Mesendoderm (in vitro differentiated cells): ENCODE measurements at regions not wholly inside any gene's neighbourhood (a gene's known extent, or its start where the extent isn't known, plus 50 kb on each side); places are given as distances from the start of the nearest gene placed in this dataset.
"Not testable (repeated sequence)": the region's sequence is repeated elsewhere in the genome, so short reads cannot be mapped to it uniquely, and the experiment has no call there.

ENCODE experiments used
- DNase-seq: peaks from one replicate; pipeline ENCODE4 v3.0.0; 2013
- H2AK5ac ChIP-seq: 2 replicates; pipeline ENCODE4 v1.6.1; 2013; ENCODE audit warnings: low read length, inconsistent platforms
- H2BK120ac ChIP-seq: 2 replicates; pipeline ENCODE4 v1.6.1; 2013; ENCODE audit warnings: low read depth, mild to moderate bottlenecking, low read length, moderate library complexity, mixed read lengths
- H2BK15ac ChIP-seq: replicated peaks from 2 replicates; pipeline ENCODE4 v1.6.1; 2013; ENCODE audit warnings: low read depth, mild to moderate bottlenecking, moderate library complexity
- H2BK5ac ChIP-seq: 2 replicates; pipeline ENCODE4 v1.6.1; 2013; ENCODE audit warnings: low read length, inconsistent platforms
- H3K18ac ChIP-seq: 2 replicates; pipeline ENCODE4 v1.6.1; 2013; ENCODE audit warnings: mild to moderate bottlenecking, low read length, mixed read lengths
- H3K23ac ChIP-seq: one replicate; pipeline ENCODE4 v1.6.1; 2013; ENCODE audit warnings: low read length
- H3K27ac ChIP-seq: 2 replicates; pipeline ENCODE4 v1.5.1; 2013; ENCODE audit warnings: low read depth, mild to moderate bottlenecking, inconsistent platforms, low read length, moderate library complexity
- H3K27me3 ChIP-seq: 2 replicates; pipeline ENCODE4 v1.6.1; 2013; ENCODE audit warnings: low read length, control low read depth, mild to moderate bottlenecking, inconsistent platforms; ENCODE audit not compliant: insufficient read depth, poor library complexity
- H3K36me3 ChIP-seq: 2 replicates; pipeline ENCODE4 v1.6.1; 2013; ENCODE audit warnings: low read length, inconsistent platforms; ENCODE audit not compliant: control insufficient read depth, insufficient read depth
- H3K4ac ChIP-seq: one replicate; pipeline ENCODE4 v1.6.1; 2013; ENCODE audit warnings: low read depth, mild to moderate bottlenecking, low read length, moderate library complexity
- H3K4me1 ChIP-seq: 2 replicates; pipeline ENCODE4 v1.6.1; 2013; ENCODE audit warnings: low read depth, low read length, inconsistent platforms; ENCODE audit not compliant: control insufficient read depth
- H3K4me2 ChIP-seq: 2 replicates; pipeline ENCODE4 v1.6.1; 2013; ENCODE audit warnings: low read length
- H3K4me3 ChIP-seq: 2 replicates; pipeline ENCODE4 v1.5.1; 2013; ENCODE audit warnings: mild to moderate bottlenecking, low read length
- H3K56ac ChIP-seq: one replicate; pipeline ENCODE4 v1.6.1; 2013; ENCODE audit warnings: low read length
- H3K79me1 ChIP-seq: 2 replicates; pipeline ENCODE4 v1.6.1; 2013; ENCODE audit warnings: low read length, inconsistent platforms
- H3K79me2 ChIP-seq: 2 replicates; pipeline ENCODE4 v1.6.1; 2013; ENCODE audit warnings: mild to moderate bottlenecking, low read length; ENCODE audit not compliant: control insufficient read depth, insufficient read depth
- H3K9ac ChIP-seq: 2 replicates; pipeline ENCODE4 v1.6.1; 2013; ENCODE audit warnings: low read length, inconsistent platforms
- H4K5ac ChIP-seq: one replicate; pipeline ENCODE4 v1.6.1; 2013; ENCODE audit warnings: low read length
- H4K8ac ChIP-seq: one replicate; pipeline ENCODE4 v1.6.1; 2013; ENCODE audit warnings: low read depth, mild to moderate bottlenecking, control low read depth, low read length, moderate library complexity
- WGBS: extraction: QIAGEN DNeasy Blood & Tissue Kit; methylation state at CpG from one replicate; pipeline ENCODE4 v1.1.7; 2013; ENCODE audit warnings: low lambda C conversion rate, missing lambda C conversion rate; ENCODE audit not compliant: insufficient coverage; ENCODE audit errors: extremely low coverage; 5-methylcytosine and 5-hydroxymethylcytosine counted together

- no peak overlapping the region for H3K23ac ChIP-seq
- no peak overlapping the region for H2BK120ac ChIP-seq
- H3K36me3 ChIP-seq, result no peaks in the 10 kb centered on the region
- H3K18ac ChIP-seq, result no peak overlapping the region
- H3K4me2 ChIP-seq, result no peak overlapping the region
- no peaks in the 10 kb centered on the region for H3K4me1 ChIP-seq
- no peak overlapping the region for H3K9ac ChIP-seq
- no peak for DNase-seq
- no peak overlapping the region for H3K4me3 ChIP-seq
- H3K27me3 ChIP-seq, result no peaks in the 10 kb centered on the region
- no peak overlapping the region for H2AK5ac ChIP-seq
- no peaks in the 10 kb centered on the region for H3K79me2 ChIP-seq
- H3K56ac ChIP-seq, result no peak overlapping the region
- H3K79me1 ChIP-seq, result no peaks in the 10 kb centered on the region
- H2BK15ac ChIP-seq, result no peak overlapping the region
- WGBS, result no CpG with 5 or more reads among the region's 2 CpGs
- no peak overlapping the region for H4K8ac ChIP-seq
- no peak overlapping the region for H3K27ac ChIP-seq
- H2BK5ac ChIP-seq, result no peak overlapping the region
- H3K4ac ChIP-seq, result no peak overlapping the region
- H4K5ac ChIP-seq, result no peak overlapping the region
Measured at GRCh38 chr3:40754994-40755393, 230.2 kb downstream of the ZNF621 start.

- no peak overlapping the region for H4K5ac ChIP-seq
- H3K18ac ChIP-seq, result no peak overlapping the region
Measured at GRCh38 chr3:40756500-40756899, 231.7 kb downstream of the ZNF621 start.

GRCh38 chr3:40762771-40763170 lies 238.0 kb downstream of the ZNF621 start:
- WGBS, result no CpG with 5 or more reads among the region's 1 CpG
- not testable (repeated sequence) for H3K56ac ChIP-seq

More at GRCh38 chr3:40756500-40756899, 231.7 kb downstream of the ZNF621 start:
- Histone ChIP-seq H3K79me1 (no peaks in the 10 kb centered on the region), H2BK15ac (no peak overlapping the region), H3K27ac (no peak overlapping the region), H3K9ac (no peak overlapping the region), H3K56ac (no peak overlapping the region), H2BK5ac (no peak overlapping the region), H3K4ac (no peak overlapping the region), H3K27me3 (no peaks in the 10 kb centered on the region), H3K79me2 (no peaks in the 10 kb centered on the region), H2BK120ac (no peak overlapping the region), H3K23ac (no peak overlapping the region), H2AK5ac (no peak overlapping the region), H4K8ac (no peak overlapping the region), H3K4me1 (no peaks in the 10 kb centered on the region), H3K4me3 (no peak overlapping the region), H3K4me2 (no peak overlapping the region), H3K36me3 (no peaks in the 10 kb centered on the region)
- no CpG with 5 or more reads among the region's 1 CpG for WGBS
- no peak for DNase-seq

DNA sequence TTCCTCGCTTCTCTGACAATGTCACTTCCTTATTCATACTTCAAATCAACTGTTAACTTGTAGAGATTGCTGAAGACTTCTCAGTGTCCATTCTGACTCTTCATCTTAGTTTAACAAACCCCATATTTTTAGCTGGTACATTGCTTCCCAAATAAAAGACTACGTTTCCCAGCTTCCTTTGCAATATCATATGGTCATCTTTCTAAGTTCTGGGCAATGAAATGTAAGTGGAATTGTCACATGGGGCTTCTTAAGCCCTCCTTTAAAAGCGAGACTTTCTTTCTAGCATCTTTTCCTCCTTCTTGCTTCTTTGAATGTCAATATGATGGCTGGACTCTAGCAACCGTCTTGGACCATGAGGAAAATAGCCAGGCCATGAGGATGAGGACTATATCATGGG lies 239.0 kb downstream of the ZNF621 start:
- Histone ChIP-seq H3K4me3 (no peak overlapping the region), H3K36me3 (no peaks in the 10 kb centered on the region), H3K4me2 (no peak overlapping the region), H2BK5ac (no peak overlapping the region), H2BK120ac (no peak overlapping the region), H3K23ac (no peak overlapping the region), H2AK5ac (no peak overlapping the region), H3K56ac (no peak overlapping the region), H2BK15ac (no peak overlapping the region), H4K8ac (no peak overlapping the region), H3K4ac (no peak overlapping the region), H4K5ac (no peak overlapping the region), H3K79me2 (no peaks in the 10 kb centered on the region), H3K18ac (no peak overlapping the region), H3K4me1 (no peaks in the 10 kb centered on the region), H3K9ac (no peak overlapping the region), H3K27ac (no peak overlapping the region), H3K27me3 (no peaks in the 10 kb centered on the region), H3K79me1 (no peaks in the 10 kb centered on the region)
- no peak for DNase-seq
- WGBS, result no CpG with 5 or more reads among the region's 4 CpGs

More at GRCh38 chr3:40762771-40763170, 238.0 kb downstream of the ZNF621 start:
- not testable (repeated sequence) for H2BK15ac ChIP-seq, H3K36me3 ChIP-seq, DNase-seq, H3K4me2 ChIP-seq, H3K4me3 ChIP-seq, H2BK120ac ChIP-seq, H2AK5ac ChIP-seq, H3K9ac ChIP-seq, H4K8ac ChIP-seq, H3K4ac ChIP-seq, H3K18ac ChIP-seq, H3K79me2 ChIP-seq, H3K4me1 ChIP-seq, H2BK5ac ChIP-seq, H3K27ac ChIP-seq, H4K5ac ChIP-seq, H3K79me1 ChIP-seq, H3K23ac ChIP-seq, H3K27me3 ChIP-seq

DNA sequence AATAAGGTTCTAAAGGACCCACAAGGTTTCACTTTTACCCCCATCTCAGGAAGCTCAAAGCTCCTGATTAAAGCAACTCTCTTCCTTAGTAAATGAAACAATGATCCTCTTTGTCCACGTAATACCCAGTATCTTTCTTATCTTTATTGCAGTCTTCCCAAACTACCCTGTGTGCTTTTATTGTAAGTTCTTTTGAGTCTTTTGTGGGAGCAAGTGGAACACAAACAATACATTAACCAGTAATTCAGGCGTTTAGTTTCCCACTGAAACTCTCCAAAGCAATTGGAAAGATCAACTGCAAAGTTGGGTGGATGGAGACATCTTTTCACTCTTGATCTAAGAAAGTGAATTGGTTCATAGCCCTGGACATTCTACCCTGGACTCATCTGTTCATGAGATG lies 240.0 kb downstream of the ZNF621 start:
- Histone ChIP-seq H3K4me3 (no peak overlapping the region), H3K4ac (no peak overlapping the region), H3K4me2 (no peak overlapping the region), H2BK5ac (no peak overlapping the region), H3K79me2 (no peaks in the 10 kb centered on the region), H2BK15ac (no peak overlapping the region), H3K23ac (no peak overlapping the region), H3K56ac (no peak overlapping the region), H3K18ac (no peak overlapping the region), H3K36me3 (no peaks in the 10 kb centered on the region), H2AK5ac (no peak overlapping the region), H4K5ac (no peak overlapping the region), H4K8ac (no peak overlapping the region), H3K9ac (no peak overlapping the region), H3K27ac (no peak overlapping the region), H3K27me3 (no peaks in the 10 kb centered on the region), H2BK120ac (no peak overlapping the region), H3K4me1 (no peaks in the 10 kb centered on the region), H3K79me1 (no peaks in the 10 kb centered on the region)
- DNase-seq, result no peak
- WGBS, result no CpG with 5 or more reads among the region's 2 CpGs

GRCh38 chr3:40765884-40766283 lies 241.1 kb downstream of the ZNF621 start:
- H3K27me3 ChIP-seq, result no peaks in the 10 kb centered on the region
- H2BK15ac ChIP-seq, result no peak overlapping the region
- no peak overlapping the region for H2AK5ac ChIP-seq
- no peak overlapping the region for H3K23ac ChIP-seq
- H3K36me3 ChIP-seq, result no peaks in the 10 kb centered on the region
- no peak overlapping the region for H3K4me2 ChIP-seq
- no peak overlapping the region for H3K27ac ChIP-seq
- no peak overlapping the region for H4K5ac ChIP-seq
- H3K79me2 ChIP-seq, result no peaks in the 10 kb centered on the region
- H2BK5ac ChIP-seq, result no peak overlapping the region
- no peak overlapping the region for H3K9ac ChIP-seq
- no peak overlapping the region for H3K18ac ChIP-seq
- no peak overlapping the region for H2BK120ac ChIP-seq
- no peak for DNase-seq
- no peak overlapping the region for H4K8ac ChIP-seq
- no peak overlapping the region for H3K56ac ChIP-seq
- no peaks in the 10 kb centered on the region for H3K4me1 ChIP-seq
- no peak overlapping the region for H3K4me3 ChIP-seq
- H3K79me1 ChIP-seq, result no peaks in the 10 kb centered on the region
- H3K4ac ChIP-seq, result no peak overlapping the region
- WGBS, result no CpG with 5 or more reads among the region's 3 CpGs
